PC-9 (cell line): ENCODE measurements at regions not wholly inside any gene's neighbourhood (a gene's known extent, or its start where the extent isn't known, plus 50 kb on each side); places are given as distances from the start of the nearest gene placed in this dataset.

Experiments used
- EZH2 ChIP-seq: fragments of 200-600 bp; sonication (generic); IDR thresholded peaks from 2 replicates; pipeline ENCODE4 v1.8.0; 2017; ENCODE audit warnings: antibody characterized with exemption, low read depth
- TF ChIP-seq, protein P1 (sequence below): fragments of 200-600 bp; sonication (generic); conservative IDR thresholded peaks from 2 replicates; pipeline ENCODE4 v1.6.1; 2017; ENCODE audit warnings: mixed run types, antibody characterized with exemption, mild to moderate bottlenecking, moderate library complexity

DNA sequence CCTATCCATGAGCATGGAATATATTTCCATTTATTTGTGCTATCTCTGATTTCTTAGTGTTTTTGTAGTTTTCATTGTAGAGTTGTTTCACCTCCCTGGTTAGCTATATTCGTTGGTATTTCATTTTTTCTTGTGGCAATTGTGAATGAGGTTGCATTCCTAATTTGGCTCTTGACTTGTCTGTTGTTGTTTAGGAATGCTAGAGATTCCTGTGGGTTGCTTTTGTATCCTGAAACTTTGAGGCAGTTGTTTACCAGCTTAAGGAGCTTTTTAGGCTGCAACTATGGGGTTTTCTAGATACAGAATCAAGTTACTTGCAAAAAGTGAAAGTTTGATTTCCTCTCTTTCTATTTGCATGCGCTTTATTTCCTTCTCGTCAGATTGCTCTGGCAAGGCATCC is 304.7 kb upstream of the GRM3 start:
- TF ChIP-seq, protein P1, sequence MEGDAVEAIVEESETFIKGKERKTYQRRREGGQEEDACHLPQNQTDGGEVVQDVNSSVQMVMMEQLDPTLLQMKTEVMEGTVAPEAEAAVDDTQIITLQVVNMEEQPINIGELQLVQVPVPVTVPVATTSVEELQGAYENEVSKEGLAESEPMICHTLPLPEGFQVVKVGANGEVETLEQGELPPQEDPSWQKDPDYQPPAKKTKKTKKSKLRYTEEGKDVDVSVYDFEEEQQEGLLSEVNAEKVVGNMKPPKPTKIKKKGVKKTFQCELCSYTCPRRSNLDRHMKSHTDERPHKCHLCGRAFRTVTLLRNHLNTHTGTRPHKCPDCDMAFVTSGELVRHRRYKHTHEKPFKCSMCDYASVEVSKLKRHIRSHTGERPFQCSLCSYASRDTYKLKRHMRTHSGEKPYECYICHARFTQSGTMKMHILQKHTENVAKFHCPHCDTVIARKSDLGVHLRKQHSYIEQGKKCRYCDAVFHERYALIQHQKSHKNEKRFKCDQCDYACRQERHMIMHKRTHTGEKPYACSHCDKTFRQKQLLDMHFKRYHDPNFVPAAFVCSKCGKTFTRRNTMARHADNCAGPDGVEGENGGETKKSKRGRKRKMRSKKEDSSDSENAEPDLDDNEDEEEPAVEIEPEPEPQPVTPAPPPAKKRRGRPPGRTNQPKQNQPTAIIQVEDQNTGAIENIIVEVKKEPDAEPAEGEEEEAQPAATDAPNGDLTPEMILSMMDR, result no peak
- no peak for TF ChIP-seq EZH2
